Superior temporal gyrus (tissue), 1 donor: ENCODE measurements at regions not wholly inside any gene's neighbourhood (a gene's known extent, or its start where the extent isn't known, plus 50 kb on each side); places are given as distances from the start of the nearest gene placed in this dataset.

ENCODE experiments used
- DNase-seq: peaks from one replicate; pipeline ENCODE4 v3.0.0-alpha.2; 2016; ENCODE audit errors: extremely low spot score

DNA sequence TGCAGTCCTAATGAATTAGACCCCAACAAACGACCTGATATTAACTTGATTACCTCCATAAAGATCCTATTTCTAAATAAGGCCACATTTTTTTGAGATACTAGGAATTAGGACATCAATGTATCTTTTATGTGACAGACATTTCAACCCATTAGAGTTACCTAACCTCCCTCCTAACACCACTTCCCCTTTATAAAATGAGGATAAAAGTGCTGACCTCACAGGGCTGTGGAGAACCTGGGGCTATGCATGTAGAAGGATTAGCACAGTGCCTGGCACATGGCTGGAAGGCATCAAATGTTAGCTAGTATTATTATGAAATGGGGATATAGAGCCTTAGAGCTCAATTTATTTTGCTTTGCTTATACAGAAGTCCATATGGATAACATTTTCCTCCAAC is 53.5 kb upstream of the LRRN1 start:
- no peak for DNase-seq

DNA sequence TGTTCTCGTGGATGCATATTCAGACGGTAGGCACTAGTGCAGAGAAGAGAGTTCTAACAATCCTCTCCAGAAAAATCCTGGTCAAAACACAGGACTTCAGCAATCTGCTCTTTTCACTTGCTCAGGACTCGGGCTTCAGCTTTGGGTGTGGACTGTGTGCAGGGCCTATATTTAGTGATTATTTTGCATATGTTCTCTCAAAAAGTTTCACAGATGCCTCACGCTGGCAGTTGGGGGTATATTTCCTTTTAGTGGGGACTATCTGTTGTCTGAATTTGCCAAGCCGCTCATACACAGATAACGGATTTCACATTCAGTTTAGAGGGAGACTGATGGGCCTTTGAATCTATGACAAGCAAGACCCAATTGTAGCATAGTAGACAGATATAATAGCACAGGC is 54.4 kb upstream of the LRRN1 start:
- no peak for DNase-seq

DNA sequence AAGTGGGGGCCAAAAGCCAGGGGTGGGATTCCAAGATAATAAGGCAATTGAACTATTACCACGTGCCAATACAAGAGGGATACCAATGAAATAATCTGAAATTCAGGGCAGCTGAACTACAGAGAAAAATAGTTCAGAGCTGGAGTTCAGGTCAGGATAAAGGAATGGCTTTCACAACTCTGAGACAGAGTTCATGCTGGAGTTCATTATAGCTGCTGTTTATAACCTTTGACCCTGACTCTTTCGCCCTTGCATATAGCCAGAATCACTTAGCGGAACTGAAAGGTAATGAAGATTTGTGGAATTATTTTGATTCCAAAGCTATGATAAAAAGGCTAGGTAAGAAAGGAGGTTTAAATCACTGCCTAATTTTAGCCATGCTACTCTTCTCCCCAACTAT is 55.5 kb upstream of the LRRN1 start:
- no peak for DNase-seq

DNA sequence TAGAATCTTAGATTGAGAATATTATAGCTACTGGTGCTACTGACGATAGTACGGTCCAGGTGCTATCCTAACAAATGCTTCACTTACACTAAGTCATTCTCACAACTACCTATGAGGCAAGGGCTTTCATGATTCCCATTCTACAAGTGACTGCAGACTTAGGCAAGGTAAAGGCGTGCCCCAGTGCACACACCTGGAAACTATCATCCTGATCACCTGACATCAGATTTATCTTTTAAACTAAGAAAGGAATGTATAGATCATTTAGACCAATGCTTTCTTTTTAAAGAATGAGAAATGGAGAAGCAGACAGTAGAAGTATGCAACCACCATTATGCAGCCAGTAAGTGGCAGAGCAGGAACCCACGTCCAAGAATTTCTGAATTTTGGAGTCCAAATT is 59.2 kb upstream of the LRRN1 start:
- no peak for DNase-seq

DNA sequence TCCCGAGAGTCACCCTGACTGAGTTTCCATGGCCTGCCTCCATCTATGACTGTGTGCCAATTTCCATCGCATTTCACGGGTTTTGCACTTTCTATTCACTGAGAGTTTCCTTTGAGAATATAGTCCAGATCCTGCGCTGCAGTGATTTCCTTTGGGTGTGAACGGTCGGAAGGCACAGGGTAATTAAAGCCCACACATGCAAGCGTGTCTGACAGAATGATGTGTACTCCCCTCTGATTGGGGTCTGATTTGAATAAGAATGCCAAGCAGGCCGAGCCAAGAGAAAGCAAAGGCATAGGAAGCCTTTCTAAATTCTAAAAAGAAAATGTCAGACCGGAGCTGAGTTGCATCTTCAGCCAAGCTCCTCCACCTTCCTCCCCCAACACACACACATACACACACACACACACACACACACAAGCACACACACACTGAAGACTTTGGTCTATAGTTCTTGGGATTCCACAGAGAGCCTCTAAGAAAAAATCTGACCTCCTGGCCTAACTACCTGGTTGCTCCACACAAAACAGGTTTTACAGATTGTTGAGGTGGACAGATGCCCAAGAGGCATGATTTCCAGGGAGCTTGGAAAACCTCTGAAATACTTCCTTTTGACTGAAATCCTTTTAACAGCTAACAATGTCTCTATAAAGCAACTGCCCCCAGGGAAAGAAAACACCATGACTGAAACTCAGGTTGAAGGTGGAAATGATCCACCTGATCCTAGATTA is 59.7 kb upstream of the LRRN1 start:
- no peak for DNase-seq

DNA sequence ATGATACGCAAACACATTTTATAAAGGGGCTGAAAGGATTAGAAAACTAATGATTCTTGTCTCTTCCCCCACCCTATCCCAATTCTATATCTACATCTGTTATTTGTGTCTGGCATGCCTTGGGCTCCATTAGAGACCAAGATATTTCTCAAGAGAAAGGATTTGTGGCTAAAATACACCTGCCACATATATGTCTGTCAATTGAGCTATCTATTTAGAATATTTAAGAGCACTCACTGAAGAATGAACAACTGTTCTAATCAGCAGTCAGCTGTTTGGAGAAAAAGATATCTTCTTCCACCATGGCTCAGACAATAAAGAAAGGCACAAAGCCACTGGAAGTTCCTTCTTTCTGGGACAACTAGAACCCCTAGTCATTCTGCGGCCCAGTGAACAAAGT is 61.7 kb upstream of the LRRN1 start:
- no peak for DNase-seq

DNA sequence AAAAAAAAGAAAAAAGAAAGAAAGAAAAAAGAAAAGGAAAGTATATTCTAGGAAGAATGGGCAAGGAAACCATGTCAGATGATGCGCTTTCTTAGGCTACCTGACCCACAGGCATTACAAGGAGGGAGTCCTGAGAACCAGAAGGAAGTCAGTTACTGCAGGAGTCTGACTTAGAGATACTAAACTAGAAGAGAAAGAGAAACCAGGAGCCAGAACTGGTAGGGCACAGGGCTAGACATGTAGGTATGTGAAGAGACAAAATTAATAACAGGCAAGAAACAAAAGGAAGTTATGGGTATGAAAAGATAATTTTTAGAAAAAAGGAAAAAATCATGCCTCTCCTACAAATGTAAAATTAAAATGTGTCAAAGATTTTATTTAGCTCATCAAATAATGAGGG is 63.3 kb upstream of the LRRN1 start:
- DNase-seq: no peak

DNA sequence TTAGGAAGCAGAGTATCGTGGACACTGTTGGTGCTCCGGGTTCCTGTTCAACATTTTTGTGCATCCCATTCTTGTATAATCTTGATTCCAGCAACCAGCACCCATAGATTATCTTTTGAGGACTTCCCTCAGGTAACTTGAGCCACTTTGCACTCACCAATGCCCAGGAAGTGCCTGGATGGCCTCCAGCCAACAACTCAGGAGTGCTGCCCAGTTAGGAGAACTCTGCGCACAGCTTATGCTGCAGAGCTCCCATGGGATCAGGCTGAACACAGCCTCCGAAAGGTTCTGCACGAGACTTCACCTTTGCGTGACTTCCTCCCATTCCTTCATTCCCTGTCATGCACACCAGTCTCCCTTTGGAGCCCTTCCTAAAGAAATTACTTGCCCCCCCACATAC is 64.3 kb upstream of the LRRN1 start:
- no peak for DNase-seq

DNA sequence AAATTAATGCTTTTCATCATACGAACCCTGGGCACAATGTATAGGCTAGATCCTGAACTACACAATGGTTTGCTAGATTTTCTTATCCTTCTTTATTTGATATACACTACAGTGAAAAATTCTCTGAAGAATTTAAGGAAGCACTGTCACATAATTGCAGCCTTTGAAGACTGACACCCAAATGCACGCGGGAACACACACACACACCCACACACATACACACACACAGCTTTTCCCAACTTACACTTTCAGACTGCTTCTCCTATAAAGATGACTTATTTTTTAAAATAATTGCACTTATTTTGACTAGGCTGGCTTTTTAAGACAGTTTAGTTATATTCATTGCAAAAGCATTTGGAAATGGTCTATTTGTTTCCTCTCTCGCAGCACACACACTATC is 70.0 kb upstream of the LRRN1 start:
- no peak for DNase-seq

DNA sequence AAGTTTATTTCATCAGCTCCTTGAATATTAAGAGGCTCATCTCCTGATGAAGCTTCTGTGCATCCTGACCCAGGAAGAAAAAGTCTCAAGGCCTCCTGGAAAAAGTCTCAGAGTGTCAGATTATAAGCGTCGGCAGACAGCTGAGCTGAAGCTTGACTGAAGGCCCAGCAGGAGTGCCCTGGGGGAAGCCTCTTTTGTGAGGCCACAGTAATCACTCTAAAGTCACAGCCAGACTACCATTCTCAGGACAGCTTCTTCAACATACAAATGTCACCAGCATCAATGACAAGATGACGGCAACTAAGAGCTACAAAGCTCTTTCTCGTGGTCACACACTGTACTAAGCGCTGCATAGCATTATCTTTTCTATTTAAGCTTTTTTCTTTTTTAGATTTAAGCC is 72.7 kb upstream of the LRRN1 start:
- no peak for DNase-seq

DNA sequence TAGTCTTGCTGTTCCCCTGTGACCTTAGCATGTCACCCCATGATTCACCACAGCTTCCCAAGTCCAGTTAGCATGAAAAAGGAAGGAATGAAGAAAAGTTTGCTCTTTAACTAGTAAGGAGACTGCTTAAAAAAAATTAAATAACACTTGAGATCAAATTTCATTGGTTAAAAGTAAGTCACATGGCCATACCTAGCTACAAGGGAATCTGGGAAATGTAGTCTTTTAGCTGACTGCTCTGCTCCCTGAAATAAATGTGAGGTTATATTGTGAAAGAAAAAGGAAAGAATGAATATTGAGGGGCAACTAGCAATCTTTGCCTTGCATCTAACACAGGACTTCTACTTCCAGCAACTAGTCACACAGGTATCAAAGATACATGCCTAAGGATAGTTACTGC is 84.7 kb upstream of the LRRN1 start:
- no peak for DNase-seq

DNA sequence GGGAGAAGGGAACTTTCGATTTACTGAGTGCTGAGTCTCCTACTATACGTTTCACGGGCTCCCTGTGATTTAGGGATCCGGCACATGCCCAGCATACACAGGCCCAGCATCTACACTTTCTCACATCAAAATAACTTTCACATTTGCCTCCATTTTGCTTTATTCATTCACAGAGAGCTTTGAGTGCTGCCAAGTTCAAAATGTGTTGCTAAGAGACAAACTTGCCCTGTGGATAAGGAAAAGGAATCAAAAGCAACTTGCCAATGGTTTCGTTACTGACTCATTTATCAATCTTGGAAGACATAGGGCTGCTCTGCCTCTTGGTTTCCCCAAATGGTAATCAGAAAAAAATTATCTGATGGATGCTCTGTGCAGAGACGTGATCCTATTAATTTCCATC is 86.3 kb upstream of the LRRN1 start:
- no peak for DNase-seq

DNA sequence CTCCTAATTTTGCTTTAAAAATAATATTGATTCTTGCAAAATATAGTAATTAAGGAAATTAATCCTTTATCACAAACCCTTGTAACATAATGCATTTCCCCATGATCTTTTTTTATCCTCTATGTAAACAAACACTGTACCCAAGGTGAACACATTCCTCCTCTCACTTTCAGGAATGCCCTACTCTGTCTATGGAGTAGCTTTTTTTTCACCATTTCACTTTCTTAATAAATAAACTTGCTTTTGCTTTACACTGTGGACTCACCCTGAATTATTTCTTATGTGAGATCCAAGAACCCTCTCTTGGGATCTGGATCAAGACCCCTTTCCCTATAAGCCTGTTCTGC is 90.5 kb upstream of the LRRN1 start:
- DNase-seq: no peak

DNA sequence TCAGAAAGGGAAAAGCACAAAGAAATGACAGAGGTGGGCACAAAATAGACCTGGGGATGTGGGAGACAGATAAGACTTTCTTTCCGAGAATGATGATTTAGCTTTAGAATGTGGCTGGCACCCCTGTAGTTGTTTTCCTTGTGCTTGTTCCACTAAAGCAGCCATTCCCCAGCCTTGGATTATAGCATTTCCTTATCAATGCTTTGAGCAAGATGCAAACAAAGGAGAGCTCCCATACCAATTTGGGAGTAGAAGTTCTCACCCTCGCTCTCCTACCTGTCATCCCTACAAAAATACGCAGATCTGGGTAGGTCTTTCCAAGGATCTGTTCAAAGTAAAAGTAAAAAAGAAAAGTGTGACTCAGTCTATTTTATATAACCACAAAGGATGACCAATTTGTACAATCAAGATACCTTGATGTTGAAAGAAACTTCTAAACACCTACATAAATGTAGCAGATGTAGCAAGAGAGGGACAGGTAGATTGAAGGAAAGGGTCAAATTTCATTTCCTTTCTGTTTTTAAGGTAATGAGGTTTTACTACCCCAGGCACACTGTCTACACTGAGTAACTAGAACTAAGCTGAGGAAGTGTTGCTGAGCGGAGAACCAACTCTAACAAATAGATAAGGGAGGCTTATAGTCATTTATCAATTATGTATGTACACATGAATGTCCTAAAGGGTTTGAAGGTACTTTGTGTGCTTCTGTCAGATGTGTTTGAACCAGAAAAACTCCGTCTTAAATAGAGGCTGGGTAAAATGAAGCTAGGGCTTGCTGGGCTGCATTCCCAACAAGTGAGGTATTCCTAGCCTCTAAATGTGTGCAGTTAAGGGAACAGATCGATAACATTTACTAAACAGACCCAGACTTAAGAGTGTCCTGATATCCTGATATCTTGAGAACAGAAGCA is 91.1 kb upstream of the LRRN1 start:
- no peak for DNase-seq

DNA sequence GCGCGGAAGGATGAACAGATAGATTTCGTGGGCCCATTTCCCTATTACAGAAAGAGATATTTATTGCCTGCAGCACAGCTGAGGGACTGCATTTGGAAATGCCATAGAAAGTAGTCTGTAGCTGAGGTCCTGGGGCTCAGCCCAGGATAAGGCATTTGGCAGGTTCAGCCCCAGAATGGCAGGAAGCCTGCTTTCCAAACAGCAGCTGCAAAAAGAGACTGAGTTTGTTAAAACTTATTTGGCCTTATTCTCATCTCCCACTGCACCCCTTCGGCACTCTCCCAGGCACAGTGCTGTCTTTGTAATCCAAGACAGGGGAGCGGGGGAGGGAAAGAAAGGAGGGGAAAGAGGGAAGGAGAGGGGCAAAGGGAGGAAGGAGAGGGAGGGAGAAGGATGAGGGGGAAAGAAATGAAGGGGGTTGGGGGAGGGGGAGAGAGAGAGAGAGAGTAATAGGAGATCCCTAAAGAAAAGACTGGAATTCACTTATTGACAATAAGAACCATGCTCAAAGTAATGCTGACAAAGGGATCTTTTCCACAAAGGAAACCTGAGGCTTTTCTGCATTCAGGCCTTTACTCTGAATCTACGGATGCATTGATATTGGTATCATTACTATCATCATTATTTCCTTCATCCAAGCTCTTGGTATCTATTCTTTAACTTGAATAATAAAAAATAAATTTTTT is 94.0 kb upstream of the LRRN1 start:
- peak; percentile 51 for DNase-seq

DNA sequence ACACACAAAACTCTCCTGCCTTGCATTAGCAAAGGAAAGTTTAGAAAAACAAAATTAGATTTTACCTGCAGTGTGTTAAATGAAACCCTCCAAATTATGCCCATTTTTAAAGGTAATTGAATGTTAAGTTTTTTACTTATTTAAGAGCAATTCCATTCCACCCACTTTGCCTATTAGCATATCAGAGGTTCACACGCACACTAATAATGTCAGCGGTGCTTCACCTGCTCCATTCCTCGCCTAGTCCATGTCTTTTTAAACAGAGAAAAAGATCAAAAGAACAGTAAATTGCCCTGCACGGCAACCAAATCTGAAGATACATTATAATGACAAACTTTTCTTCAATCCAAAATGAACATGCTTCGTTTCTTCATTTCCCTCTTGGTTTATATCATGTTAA is 97.3 kb upstream of the LRRN1 start:
- DNase-seq: no peak

DNA sequence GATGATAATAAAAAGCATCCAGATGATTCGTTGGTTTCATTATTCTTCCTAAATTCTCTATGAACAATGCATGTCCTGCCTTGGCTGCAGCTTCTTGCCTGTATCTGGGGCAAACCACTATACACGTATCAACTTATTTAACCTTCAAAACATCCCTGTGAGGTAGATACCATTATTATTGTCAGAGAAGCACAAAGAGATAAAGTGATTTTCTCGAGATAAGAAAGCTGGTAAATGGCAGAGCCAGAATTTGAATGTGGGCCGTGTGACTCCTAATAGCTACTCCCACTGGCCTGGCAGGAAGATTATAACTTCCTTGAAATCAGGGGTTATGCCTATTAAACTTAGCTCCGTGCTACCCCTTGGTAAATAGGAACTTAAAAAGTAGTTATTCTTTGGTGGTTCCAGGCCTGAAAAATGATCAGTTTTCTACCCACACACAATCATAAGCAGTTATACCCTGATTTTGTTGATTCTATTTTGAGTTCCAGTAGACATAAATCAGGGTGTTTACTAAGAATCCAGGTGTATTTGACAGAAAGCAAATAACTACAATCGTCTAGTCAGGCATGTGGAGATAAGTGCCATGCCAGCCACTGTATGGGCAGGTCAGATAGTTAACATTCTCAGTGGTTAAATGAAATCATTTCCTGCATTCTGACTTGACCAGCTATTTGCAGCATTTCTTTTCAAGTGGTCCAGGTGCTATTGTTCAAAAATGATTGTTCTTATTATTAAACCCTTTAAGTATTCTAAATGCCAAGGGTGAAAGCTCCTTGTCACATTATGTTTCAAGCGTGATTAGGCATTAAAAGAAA is 99.2 kb upstream of the LRRN1 start:
- no peak for DNase-seq

DNA sequence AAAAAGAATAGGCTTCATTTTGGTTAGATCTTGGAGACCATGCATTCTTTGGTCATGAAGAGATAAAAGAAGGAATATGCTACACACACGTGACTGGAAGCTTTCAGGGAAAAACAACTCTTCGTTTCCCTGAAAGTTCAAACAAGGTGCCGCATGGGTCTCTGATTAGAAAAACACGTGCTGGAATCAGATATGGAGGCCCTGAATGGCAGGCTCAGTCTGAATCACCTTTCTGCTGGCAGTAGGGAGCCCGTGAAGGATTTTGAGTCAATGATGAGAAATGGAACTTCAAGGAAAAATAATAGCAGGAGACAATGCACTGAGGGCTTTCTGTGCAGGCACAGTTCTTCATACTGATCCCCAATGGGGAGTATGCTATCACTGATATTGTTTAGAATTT is 99.8 kb upstream of the LRRN1 start:
- no peak for DNase-seq

DNA sequence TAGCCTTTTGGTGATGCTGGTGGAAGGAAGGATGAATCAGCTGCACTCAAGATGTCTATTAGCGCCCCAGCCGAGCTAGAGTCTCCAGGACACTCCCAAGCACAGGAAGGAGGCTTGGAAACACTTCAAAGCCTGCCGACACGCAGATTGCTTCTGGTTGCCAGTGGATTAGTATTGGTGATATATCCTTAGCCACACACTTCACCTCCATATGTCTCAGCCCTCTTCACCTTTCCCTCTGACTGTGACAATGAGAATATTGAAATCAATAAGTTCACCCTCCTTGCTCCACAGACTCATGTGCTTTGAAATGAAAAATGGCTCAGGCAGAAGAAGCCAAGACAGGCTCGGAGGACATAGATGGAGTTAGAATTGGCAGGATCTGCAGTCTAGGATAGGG is 102.9 kb upstream of the LRRN1 start:
- no peak for DNase-seq

DNA sequence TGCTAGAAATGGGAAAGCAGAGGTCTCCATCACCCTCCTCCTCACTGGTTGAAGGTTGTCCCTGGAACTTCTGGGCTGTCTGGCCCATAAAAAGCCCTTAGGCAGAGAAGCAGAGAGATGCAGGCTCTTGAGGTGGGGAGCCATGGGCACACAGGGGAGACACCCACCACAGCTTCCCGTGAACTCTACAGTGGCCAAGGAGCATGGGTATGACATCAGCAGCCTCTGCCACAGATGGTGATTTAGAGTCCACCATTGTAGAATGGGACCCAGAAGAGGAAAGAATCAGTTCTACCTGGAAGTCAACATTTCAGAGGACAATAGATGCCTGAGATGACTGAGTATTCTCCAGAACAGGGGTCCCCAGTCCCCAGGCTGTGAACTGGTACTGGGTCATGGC is 105.6 kb upstream of the LRRN1 start:
- DNase-seq: no peak

DNA sequence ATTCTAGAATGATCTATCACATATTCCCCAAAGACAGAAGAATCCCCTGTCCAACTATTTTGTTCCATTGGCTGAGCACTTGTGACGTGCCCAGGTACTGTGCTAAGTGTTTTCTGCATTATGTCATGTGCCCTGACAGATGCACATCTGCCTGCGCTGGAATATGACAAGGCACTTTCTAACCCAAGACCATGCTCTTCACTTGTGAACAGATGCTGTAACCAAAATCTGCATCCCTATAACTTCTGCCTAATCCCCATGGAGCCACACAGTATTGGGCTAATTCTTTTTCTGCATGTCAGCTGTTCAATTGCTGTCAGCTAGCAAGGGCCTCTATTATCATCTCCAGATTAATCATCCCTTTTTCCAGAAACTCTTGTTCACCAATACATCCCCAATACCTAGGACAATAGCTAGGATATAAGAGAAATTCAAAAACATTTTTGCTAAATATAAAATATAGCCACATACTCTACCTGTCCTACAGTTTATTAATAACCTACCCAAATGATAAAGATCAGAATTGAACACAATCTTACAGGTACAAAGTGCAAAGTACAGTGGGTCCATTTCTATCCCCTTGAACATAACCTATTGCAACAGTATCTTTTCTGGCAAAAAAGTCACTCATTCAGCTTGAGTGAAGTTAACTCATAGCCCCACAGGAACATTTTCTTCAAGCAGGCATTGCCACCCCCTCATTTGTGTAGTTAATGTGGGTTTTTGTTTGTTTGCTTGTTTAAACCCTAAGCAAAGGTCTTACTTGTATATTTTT is 109.4 kb upstream of the LRRN1 start:
- DNase-seq: no peak
